Mammary epithelial cell (primary cell): ENCODE measurements at regions not wholly inside any gene's neighbourhood (a gene's known extent, or its start where the extent isn't known, plus 50 kb on each side); places are given as distances from the start of the nearest gene placed in this dataset.

Experiments
- EZH2 ChIP-seq: IDR thresholded peaks from 2 replicates; pipeline ENCODE4 v1.6.1; 2012; ENCODE audit warnings: low read length, inconsistent platforms, borderline replicate concordance
- TF ChIP-seq, protein P1 (sequence below), 2 donors: IDR thresholded peaks in 1 of 2; conservative IDR thresholded peaks in 1 of 2; 2 replicates each; pipeline ENCODE4 v1.5.1; 2011 to 2012; ENCODE audit warnings: inconsistent platforms in 2 of 2, low read length in 2 of 2, mild to moderate bottlenecking in 2 of 2, control low read depth in 1 of 2, low read depth in 1 of 2; ENCODE audit not compliant: insufficient read depth in 1 of 2; ENCODE audit errors: extremely low read depth in 1 of 2

DNA sequence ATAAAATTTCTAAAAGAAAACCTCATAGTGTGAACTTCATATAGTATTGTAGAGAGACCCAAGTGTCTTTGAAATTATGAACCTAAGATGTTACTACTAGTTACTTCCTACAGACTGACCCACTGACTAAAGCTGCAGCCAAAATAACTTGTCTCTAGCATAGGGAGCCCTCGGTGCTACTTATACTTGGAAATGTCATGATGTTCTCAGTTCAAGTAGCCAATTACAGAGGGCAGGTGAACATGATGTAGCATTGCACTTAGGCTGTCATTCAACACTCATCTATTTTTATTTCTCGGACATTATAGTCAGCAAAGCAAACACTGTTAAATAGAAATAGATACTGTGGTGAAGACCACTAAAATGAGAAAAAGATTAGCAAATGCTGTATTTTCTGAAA is 165.6 kb downstream of the AREG start:
- TF ChIP-seq, protein P1, sequence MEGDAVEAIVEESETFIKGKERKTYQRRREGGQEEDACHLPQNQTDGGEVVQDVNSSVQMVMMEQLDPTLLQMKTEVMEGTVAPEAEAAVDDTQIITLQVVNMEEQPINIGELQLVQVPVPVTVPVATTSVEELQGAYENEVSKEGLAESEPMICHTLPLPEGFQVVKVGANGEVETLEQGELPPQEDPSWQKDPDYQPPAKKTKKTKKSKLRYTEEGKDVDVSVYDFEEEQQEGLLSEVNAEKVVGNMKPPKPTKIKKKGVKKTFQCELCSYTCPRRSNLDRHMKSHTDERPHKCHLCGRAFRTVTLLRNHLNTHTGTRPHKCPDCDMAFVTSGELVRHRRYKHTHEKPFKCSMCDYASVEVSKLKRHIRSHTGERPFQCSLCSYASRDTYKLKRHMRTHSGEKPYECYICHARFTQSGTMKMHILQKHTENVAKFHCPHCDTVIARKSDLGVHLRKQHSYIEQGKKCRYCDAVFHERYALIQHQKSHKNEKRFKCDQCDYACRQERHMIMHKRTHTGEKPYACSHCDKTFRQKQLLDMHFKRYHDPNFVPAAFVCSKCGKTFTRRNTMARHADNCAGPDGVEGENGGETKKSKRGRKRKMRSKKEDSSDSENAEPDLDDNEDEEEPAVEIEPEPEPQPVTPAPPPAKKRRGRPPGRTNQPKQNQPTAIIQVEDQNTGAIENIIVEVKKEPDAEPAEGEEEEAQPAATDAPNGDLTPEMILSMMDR (conservative IDR thresholded peaks at IDR 0.05 in 1 of 2, IDR thresholded peaks at IDR 0.05 in 1 of 2; ENCODE audit: extremely low read depth in 1 of 2, insufficient read depth in 1 of 2, low read depth in 1 of 2, low read length in 2 of 2) = no peak
- no peak for TF ChIP-seq EZH2
